WTC11 (cell line): ENCODE measurements at regions not wholly inside any gene's neighbourhood (a gene's known extent, or its start where the extent isn't known, plus 50 kb on each side); places are given as distances from the start of the nearest gene placed in this dataset.

Source experiments
- ATAC-seq: fragments of 200-7000 bp; cut with Tn5 transposase; 2 replicates; pipeline ENCODE4 v1.10.0; 2021; ENCODE audit warnings: mild to moderate bottlenecking, moderate library complexity
- CTCF ChIA-PET: fragments of 300-600 bp; sonication (Branson Sonifier 250); formaldehyde crosslinking; loops from one replicate; lab custom pipeline; 2021; ENCODE audit warnings: antibody characterized with exemption; lab: Charles Lee
- POLR2A ChIA-PET: fragments of 350-600 bp; sonication (Branson Sonifier 250); formaldehyde crosslinking; loops from one replicate; lab custom pipeline; 2021; ENCODE audit warnings: antibody characterized with exemption; lab: Charles Lee
- DNase-seq: peaks from one replicate; pipeline ENCODE4 v3.0.0; 2021; ENCODE audit warnings: low spot score
- H3K27ac Mint-ChIP-seq: 2 replicates; pipeline ENCODE4 v1.8.0; 2021; ENCODE audit warnings: mixed read lengths
- H3K27me3 Mint-ChIP-seq: 2 replicates; pipeline ENCODE4 v1.8.0; 2021; ENCODE audit warnings: low read depth, mild to moderate bottlenecking, moderate library complexity, mixed read lengths
- H3K36me3 Mint-ChIP-seq: 2 replicates; pipeline ENCODE4 v1.8.0; 2021; ENCODE audit warnings: mixed read lengths
- H3K4me1 Mint-ChIP-seq: 2 replicates; pipeline ENCODE4 v1.8.0; 2022; ENCODE audit warnings: mixed read lengths
- H3K4me3 Mint-ChIP-seq: 2 replicates; pipeline ENCODE4 v1.8.0; 2021; ENCODE audit warnings: mild to moderate bottlenecking, moderate library complexity, mixed read lengths
- H3K9me3 Mint-ChIP-seq: 2 replicates; pipeline ENCODE4 v1.8.0; 2021; ENCODE audit warnings: mixed read lengths
- AFF4 ChIP-seq: sonication (generic); formaldehyde crosslinking; IDR thresholded peaks from 2 replicates; pipeline ENCODE4 v1.8.1; 2023; ENCODE audit warnings: mild to moderate bottlenecking, missing genetic modification reagents, borderline replicate concordance
- CBFB ChIP-seq: sonication (generic); formaldehyde crosslinking; IDR thresholded peaks from 2 replicates; pipeline ENCODE4 v1.8.1; 2022; ENCODE audit warnings: mild to moderate bottlenecking, low read depth, missing genetic modification reagents
- CREM ChIP-seq: sonication (generic); formaldehyde crosslinking; IDR thresholded peaks from 2 replicates; pipeline ENCODE4 v1.8.1; 2022; ENCODE audit warnings: mild to moderate bottlenecking, missing genetic modification reagents, moderate library complexity
- CTCF ChIP-seq: fragments of 200-600 bp; IDR thresholded peaks from 2 replicates; pipeline ENCODE4 v1.8.0; 2022; ENCODE audit warnings: antibody characterized with exemption
- ETV6 ChIP-seq: sonication (generic); formaldehyde crosslinking; IDR thresholded peaks from 2 replicates; pipeline ENCODE4 v1.8.1; 2022; ENCODE audit warnings: mild to moderate bottlenecking, missing genetic modification reagents
- FOXK1 ChIP-seq: sonication (generic); formaldehyde crosslinking; IDR thresholded peaks from 2 replicates; pipeline ENCODE4 v1.8.0; 2022; ENCODE audit warnings: mild to moderate bottlenecking, moderate library complexity, missing genetic modification reagents
- FOXP1 ChIP-seq: sonication (generic); formaldehyde crosslinking; IDR thresholded peaks from 2 replicates; pipeline ENCODE4 v1.8.0; 2022; ENCODE audit warnings: missing genetic modification reagents, mild to moderate bottlenecking, moderate library complexity, borderline replicate concordance
- GABPB1 ChIP-seq: sonication (generic); formaldehyde crosslinking; IDR thresholded peaks from 2 replicates; pipeline ENCODE4 v1.8.1; 2023; ENCODE audit warnings: mild to moderate bottlenecking, missing genetic modification reagents
- GRHL2 ChIP-seq: fragments of 250-450 bp; sonication (Bioruptor Pico); IDR thresholded peaks from 2 replicates; pipeline ENCODE4 v1.8.0; 2022; ENCODE audit warnings: mild to moderate bottlenecking, moderate library complexity; ENCODE audit not compliant: insufficient replicate concordance, severe bottlenecking
- GTF2I ChIP-seq: fragments of 250-450 bp; sonication (Bioruptor Pico); conservative IDR thresholded peaks from 2 replicates; pipeline ENCODE4 v1.4.0; 2021; ENCODE audit warnings: mild to moderate bottlenecking
- HMGXB4 ChIP-seq: sonication (generic); formaldehyde crosslinking; IDR thresholded peaks from 2 replicates; pipeline ENCODE4 v1.8.1; 2023; ENCODE audit warnings: mild to moderate bottlenecking, moderate library complexity, missing genetic modification reagents
- IRF2 ChIP-seq: sonication (generic); formaldehyde crosslinking; IDR thresholded peaks from 2 replicates; pipeline ENCODE4 v1.8.0; 2022; ENCODE audit warnings: low read depth, missing genetic modification reagents, borderline replicate concordance
- JUN ChIP-seq: sonication (generic); formaldehyde crosslinking; IDR thresholded peaks from 2 replicates; pipeline ENCODE4 v1.8.0; 2023; ENCODE audit warnings: mild to moderate bottlenecking, missing genetic modification reagents
- MXD4 ChIP-seq: fragments of 250-450 bp; sonication (Bioruptor Pico); IDR thresholded peaks from 2 replicates; pipeline ENCODE4 v1.8.0; 2021; ENCODE audit warnings: mild to moderate bottlenecking, moderate library complexity, borderline replicate concordance
- SMAD4 ChIP-seq: sonication (generic); formaldehyde crosslinking; IDR thresholded peaks from 2 replicates; pipeline ENCODE4 v1.8.0; 2022; ENCODE audit warnings: mild to moderate bottlenecking, missing genetic modification reagents
- SP1 ChIP-seq: sonication (generic); formaldehyde crosslinking; conservative IDR thresholded peaks from 2 replicates; pipeline ENCODE4 v1.8.1; 2022; ENCODE audit warnings: missing genetic modification reagents
- TCF7 ChIP-seq: sonication (generic); formaldehyde crosslinking; IDR thresholded peaks from 2 replicates; pipeline ENCODE4 v1.8.0; 2022; ENCODE audit warnings: mild to moderate bottlenecking, low read depth, missing genetic modification reagents, moderate library complexity
- ZNF396 ChIP-seq: fragments of 250-450 bp; sonication (Bioruptor Pico); IDR thresholded peaks from 2 replicates; pipeline ENCODE4 v1.8.0; 2021; ENCODE audit warnings: mild to moderate bottlenecking, moderate library complexity, borderline replicate concordance
- ZNF512 ChIP-seq: sonication (generic); formaldehyde crosslinking; IDR thresholded peaks from 2 replicates; pipeline ENCODE4 v1.8.1; 2022; ENCODE audit warnings: missing genetic modification reagents, borderline replicate concordance
- ZSCAN18 ChIP-seq: fragments of 250-450 bp; sonication (Bioruptor Pico); IDR thresholded peaks from 2 replicates; pipeline ENCODE4 v2.1.2; 2022; ENCODE audit warnings: mild to moderate bottlenecking, moderate library complexity

GRCh38 chr6:168938546-168938945 lies 315.1 kb downstream of the THBS2 start (continued):
- TF ChIP-seq AFF4 (CRISPR knock-in tag) (no peak), TCF7 (CRISPR knock-in tag) (no peak), JUN (CRISPR knock-in tag) (no peak), CBFB (CRISPR knock-in tag) (no peak)
- TF ChIP-seq, all 79 proteins: peak for 0

- CTCF ChIA-PET: no interaction called here
- POLR2A ChIA-PET: no interaction called here
- no peak for DNase-seq
- peaks cover 11% of the 10 kb centered on the region for H3K4me1 Mint-ChIP-seq
- no peak overlapping the region for H3K4me3 Mint-ChIP-seq
- peaks cover 19% of the 10 kb centered on the region for H3K36me3 Mint-ChIP-seq
- H3K27ac Mint-ChIP-seq: no peak overlapping the region
- no peak for ATAC-seq
- peaks cover 17% of the 10 kb centered on the region for H3K9me3 Mint-ChIP-seq
- H3K27me3 Mint-ChIP-seq: no peaks in the 10 kb centered on the region
- no peak for TF ChIP-seq HMGXB4 (CRISPR knock-in tag)
- no peak for TF ChIP-seq SMAD4 (CRISPR knock-in tag)
- no peak for TF ChIP-seq ZNF512 (CRISPR knock-in tag)
- TF ChIP-seq IRF2 (CRISPR knock-in tag): no peak
- TF ChIP-seq MXD4 (CRISPR knock-in tag): no peak
- no peak for TF ChIP-seq GRHL2
- no peak for TF ChIP-seq GTF2I (CRISPR knock-in tag)
- TF ChIP-seq FOXP1 (CRISPR knock-in tag): no peak
- TF ChIP-seq AFF4 (CRISPR knock-in tag): no peak
- no peak for TF ChIP-seq ETV6 (CRISPR knock-in tag)
- TF ChIP-seq SP1 (CRISPR knock-in tag): no peak
- TF ChIP-seq ZSCAN18: no peak
- TF ChIP-seq GABPB1 (CRISPR knock-in tag): no peak
- TF ChIP-seq CTCF: no peak
- TF ChIP-seq FOXK1 (CRISPR knock-in tag): no peak
- TF ChIP-seq ZNF396: no peak
- TF ChIP-seq CREM: no peak
Observed at GRCh38 chr6:168937054-168937453, 316.6 kb downstream of the THBS2 start.
